GM12874 (cell line): ENCODE measurements at regions not wholly inside any gene's neighbourhood (a gene's known extent, or its start where the extent isn't known, plus 50 kb on each side); places are given as distances from the start of the nearest gene placed in this dataset.

Experiments
- TF ChIP-seq, protein P1 (sequence below): IDR thresholded peaks from 2 replicates; pipeline ENCODE4 v1.5.1; 2011; ENCODE audit warnings: low read depth, mild to moderate bottlenecking, control low read depth, low read length, moderate library complexity; ENCODE audit not compliant: insufficient read depth

DNA sequence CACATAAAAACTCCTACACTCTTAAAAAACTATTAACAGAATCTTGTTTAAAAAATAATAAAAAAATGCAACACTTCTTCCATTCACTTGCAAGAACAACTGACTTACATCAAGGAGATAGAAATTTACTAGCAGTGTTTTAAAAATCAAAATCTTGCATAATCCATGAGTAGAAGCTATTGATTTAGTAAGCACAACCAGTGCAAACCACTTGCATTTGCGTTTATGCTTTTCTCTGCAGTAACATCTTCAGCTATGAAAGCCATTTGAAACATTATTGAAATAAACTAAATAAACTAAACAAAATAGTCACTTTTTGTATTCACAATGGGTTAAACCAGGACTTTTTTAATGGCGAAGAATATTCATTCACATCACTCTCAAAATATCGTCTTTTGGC lies 389.2 kb upstream of the EMCN start:
- TF ChIP-seq, protein P1, sequence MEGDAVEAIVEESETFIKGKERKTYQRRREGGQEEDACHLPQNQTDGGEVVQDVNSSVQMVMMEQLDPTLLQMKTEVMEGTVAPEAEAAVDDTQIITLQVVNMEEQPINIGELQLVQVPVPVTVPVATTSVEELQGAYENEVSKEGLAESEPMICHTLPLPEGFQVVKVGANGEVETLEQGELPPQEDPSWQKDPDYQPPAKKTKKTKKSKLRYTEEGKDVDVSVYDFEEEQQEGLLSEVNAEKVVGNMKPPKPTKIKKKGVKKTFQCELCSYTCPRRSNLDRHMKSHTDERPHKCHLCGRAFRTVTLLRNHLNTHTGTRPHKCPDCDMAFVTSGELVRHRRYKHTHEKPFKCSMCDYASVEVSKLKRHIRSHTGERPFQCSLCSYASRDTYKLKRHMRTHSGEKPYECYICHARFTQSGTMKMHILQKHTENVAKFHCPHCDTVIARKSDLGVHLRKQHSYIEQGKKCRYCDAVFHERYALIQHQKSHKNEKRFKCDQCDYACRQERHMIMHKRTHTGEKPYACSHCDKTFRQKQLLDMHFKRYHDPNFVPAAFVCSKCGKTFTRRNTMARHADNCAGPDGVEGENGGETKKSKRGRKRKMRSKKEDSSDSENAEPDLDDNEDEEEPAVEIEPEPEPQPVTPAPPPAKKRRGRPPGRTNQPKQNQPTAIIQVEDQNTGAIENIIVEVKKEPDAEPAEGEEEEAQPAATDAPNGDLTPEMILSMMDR: no peak

DNA sequence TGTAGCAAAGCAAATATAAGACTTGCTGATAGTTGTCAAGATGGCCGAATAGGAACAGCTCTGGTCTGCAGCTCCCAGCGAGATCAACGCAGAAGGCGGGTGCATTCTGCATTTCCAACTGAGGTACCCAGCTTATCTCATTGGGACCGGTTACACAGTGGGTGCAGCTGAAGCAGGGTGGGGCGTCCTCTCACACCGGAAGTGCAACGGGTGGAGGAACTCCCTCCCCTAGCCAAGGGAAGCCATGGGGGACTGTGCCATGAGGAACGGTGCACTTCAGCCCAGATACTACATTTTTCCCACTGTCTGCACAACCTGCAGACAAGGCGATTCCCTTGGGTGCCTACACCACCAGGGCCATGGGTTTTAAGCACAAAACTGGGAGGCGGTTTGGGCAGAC lies 382.3 kb upstream of the EMCN start:
- TF ChIP-seq, protein P1: no peak

DNA sequence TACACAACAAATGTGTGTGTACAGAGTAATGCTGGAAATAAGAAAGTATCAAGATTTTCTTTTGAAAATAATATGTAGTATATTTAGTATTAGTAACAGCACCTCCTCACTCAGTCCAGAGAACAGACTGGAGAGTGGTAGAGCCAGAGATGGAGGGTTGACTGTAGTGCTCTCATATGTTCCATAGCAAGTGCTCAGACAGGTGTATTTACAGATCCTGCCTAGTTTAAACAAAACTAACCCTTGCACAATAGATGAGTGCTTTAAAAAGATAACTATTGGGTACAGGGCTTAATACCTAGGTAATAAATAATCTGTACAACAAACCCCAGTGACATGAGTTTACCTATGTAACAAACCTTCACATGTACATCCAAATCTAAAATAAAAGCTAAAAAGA lies 381.0 kb upstream of the EMCN start:
- TF ChIP-seq, protein P1: no peak

DNA sequence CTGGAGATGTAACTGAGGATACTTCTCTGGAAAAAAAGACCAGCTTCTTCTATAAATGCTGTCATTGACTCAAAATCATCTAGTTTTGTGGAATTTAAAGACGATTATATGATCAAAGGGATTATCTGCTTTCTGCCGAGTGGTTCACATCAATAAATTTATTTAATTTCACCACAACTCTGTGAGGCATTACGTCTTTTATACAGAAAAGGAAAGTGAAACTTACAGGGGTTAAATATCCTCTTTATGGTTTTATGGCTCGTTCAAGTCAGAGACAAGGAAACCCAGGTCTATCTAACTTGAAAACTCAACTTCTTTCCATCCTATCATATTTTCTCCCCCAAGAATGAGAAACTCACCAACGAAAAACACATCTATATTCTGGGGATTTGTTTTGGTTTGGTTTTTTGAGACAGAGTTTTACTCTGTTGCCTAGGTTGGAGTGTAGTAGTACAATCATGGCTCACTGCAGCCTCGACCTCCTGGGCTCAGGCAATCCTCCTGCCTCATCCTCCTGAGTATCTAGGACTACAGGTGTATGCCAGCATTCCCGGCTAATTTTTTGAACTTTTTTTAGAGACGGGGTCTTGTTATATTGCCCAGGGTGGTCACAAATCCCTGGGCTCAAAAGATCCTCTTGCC lies 377.9 kb upstream of the EMCN start:
- TF ChIP-seq, protein P1: no peak

DNA sequence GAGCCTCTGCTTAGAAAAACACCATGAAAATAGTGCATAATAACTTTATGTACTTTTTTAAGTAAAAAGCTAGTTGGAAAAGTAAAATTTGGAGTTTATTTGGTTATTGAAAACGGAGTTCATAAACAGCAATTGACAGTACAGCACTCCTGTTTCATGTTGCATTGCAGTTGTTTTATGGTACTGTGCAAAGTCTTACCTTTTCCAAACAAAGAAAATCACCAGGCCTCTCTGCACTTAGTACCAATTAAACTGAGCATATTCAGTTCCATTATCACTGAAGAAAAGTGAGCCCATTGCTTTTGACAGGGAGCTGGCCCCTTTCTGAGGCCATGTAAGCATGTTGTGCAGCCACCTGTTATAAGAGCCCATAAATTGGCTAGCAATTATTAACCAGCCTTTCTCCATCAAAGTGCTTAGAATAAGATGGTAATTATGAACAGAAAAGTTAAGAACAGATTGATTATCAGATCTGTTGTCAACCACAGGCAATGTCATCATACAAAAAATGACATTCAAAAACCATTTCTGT lies 376.6 kb upstream of the EMCN start:
- TF ChIP-seq, protein P1: no peak

DNA sequence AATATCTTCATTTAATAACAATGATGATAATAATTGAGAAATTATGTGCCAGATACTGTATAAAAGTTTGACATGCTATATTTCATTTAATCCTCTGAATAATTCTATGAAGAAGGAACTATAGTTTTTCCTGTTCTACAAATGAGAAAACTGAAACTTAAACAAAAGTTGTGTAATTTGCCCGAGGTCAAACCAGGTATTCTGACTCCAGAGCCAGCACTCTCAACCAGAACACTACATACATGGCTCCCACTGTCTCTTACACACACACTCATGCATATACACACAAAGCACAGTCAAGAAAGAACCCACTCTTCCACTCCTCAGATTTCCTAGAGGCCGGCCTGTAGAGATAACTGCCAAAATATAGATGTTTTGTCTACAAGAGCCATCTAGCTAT lies 374.0 kb upstream of the EMCN start:
- TF ChIP-seq, protein P1: no peak

DNA sequence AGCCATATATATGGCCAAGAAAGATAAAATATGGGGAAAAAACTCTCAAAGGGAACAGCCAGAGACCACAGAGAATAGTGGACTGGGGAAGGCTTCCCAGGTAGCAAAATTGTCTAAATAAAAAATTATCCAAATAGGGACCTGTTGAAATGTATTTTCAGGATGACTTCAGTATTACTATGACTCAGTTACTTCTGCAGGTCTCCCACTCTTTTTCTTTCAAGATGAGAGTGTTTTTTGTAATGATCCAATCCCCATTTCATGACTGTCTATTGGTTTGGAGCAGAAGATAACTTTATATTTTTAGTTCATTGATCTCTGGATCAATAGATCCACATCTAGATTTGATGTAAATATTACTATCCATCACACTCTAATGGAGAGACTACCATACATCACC lies 372.1 kb upstream of the EMCN start:
- TF ChIP-seq, protein P1: no peak
